NB4 (cell line): ENCODE measurements at regions not wholly inside any gene's neighbourhood (a gene's known extent, or its start where the extent isn't known, plus 50 kb on each side); places are given as distances from the start of the nearest gene placed in this dataset.

Experiments used
- DNase-seq: peaks from one replicate; pipeline ENCODE4 v3.0.0; 2010; ENCODE audit warnings: low read depth
- H3K4me3 ChIP-seq: one replicate; pipeline ENCODE4 v1.5.1; 2011; ENCODE audit warnings: mild to moderate bottlenecking, low read depth, low read length, moderate library complexity
- CTCF ChIP-seq: IDR thresholded peaks from one replicate; pipeline ENCODE4 v1.5.1; 2012; ENCODE audit warnings: low read depth, low read length
- MYC ChIP-seq: IDR thresholded peaks from 2 replicates; pipeline ENCODE4 v1.6.1; 2011; ENCODE audit warnings: low read depth, low read length
- POLR2A ChIP-seq: IDR thresholded peaks from 2 replicates; pipeline ENCODE4 v1.6.1; 2011; ENCODE audit warnings: mild to moderate bottlenecking; ENCODE audit not compliant: insufficient read length; ENCODE audit errors: extremely low read depth
- TF ChIP-seq, protein P1 (sequence below): IDR thresholded peaks from 2 replicates; pipeline ENCODE4 v1.6.1; 2011; ENCODE audit warnings: low read depth, low read length

- DNase-seq: no peak
- TF ChIP-seq POLR2A (no peak), CTCF (no peak), MYC (no peak)
- TF ChIP-seq, protein P1, sequence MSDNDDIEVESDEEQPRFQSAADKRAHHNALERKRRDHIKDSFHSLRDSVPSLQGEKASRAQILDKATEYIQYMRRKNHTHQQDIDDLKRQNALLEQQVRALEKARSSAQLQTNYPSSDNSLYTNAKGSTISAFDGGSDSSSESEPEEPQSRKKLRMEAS: no peak
- H3K4me3 ChIP-seq: no peak overlapping the region
Measured at GRCh38 chr11:115065314-115065713, 387.0 kb downstream of the NXPE2 start.

DNA sequence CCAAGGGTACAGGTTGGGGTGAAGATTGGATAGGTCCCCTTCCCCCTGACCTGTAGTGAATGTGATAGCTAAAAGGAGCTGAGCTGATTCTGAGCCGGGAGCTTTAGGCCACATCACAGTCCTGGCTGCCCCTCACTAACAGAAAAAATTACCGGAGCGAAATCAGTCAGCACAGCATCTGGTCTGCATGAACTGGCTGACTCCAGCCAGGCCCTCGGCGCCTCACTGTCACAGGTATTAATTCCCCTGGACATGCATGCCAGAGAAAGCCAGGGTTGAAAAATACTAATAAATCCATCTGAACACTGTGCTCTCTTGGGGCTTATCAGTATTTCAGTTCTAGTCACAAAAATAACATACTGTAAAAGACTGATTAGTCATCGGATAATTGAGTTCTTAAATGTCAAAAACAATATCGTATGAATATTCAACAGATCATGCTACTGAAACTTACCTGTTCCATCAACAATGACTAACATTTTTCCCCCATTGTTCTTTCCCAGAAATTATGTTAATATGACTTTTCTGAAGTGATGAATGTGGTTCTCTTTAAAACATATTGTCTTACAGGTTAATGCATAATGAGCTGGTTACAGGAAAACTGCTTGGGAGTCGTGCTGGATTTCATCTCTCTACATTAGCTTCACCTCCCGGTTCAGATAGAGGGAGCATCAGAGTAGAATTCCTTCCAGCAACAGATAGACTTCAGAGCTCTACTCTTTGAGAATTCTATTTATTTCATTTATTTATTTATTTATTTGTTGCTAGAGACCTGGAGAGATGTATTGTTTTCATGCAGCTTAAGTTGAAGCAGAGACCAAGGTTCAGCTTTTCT lies 387.7 kb downstream of the NXPE2 start:
- no peak overlapping the region for H3K4me3 ChIP-seq
- TF ChIP-seq, protein P1: no peak
- TF ChIP-seq CTCF (no peak), MYC (no peak), POLR2A (no peak)
- no peak for DNase-seq

DNA sequence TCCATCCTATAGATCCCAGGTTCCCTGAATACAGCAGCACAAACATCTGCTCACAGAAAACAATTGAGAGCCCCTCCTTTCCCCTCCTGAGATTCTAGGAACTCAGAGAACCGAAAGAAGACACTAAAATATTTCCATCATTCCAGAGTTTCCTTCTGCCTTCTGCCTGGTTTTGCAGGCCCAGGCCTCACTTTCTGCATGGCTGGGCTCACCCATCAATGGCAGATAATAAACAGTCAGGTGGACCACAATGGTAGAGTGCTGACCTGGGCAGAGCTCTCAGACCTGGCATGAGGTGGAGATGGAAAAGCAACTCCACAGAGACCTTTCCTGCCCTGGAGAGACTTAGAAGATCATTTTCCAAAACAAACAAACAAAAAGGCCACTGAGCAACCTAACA lies 389.1 kb downstream of the NXPE2 start:
- H3K4me3 ChIP-seq: no peak overlapping the region
- DNase-seq: no peak
- no peak for TF ChIP-seq CTCF
- TF ChIP-seq MYC: no peak
- TF ChIP-seq, protein P1: no peak
- no peak for TF ChIP-seq POLR2A

- TF ChIP-seq CTCF: no peak
- TF ChIP-seq, protein P1: no peak
- no peak for TF ChIP-seq POLR2A
- TF ChIP-seq MYC: no peak
- H3K4me3 ChIP-seq: no peak overlapping the region
- DNase-seq: no peak
Measured at GRCh38 chr11:115067900-115068530, 389.7 kb downstream of the NXPE2 start.

DNA sequence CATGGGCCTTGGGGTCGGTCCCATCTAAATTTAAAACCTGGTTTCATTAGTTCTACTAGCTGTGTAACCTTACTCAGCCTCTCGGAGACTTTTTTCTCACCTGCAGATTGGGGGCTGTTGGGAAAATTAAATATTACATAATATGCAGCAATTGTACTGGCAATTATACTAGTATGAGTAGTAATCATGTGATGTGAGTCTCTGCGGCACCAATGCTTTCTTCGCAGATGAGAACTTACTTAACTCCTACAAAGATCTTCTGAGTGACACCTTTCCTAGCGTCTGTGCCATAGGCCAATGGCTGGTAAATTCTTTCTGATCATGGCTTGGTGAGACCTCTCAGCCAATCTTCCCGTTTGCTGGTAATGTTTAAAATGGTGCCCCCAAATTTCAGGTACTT lies 391.3 kb downstream of the NXPE2 start:
- no peak for DNase-seq
- TF ChIP-seq MYC (no peak), POLR2A (no peak), CTCF (no peak)
- TF ChIP-seq, protein P1: no peak
- H3K4me3 ChIP-seq: no peak overlapping the region
